VCaP (cell line): ENCODE measurements at regions not wholly inside any gene's neighbourhood (a gene's known extent, or its start where the extent isn't known, plus 50 kb on each side); places are given as distances from the start of the nearest gene placed in this dataset.
"Not testable (repeated sequence)": the region's sequence is repeated elsewhere in the genome, so short reads cannot be mapped to it uniquely, and the experiment has no call there.

ENCODE experiments used
- H3K27ac ChIP-seq: fragments of 450-650 bp; 2 replicates; pipeline ENCODE4 v1.5.1; 2017
- TF ChIP-seq, protein P1 (sequence below): fragments of 450-650 bp; conservative IDR thresholded peaks from 2 replicates; pipeline ENCODE4 v1.5.1; 2017; ENCODE audit warnings: mild to moderate bottlenecking, moderate library complexity

DNA sequence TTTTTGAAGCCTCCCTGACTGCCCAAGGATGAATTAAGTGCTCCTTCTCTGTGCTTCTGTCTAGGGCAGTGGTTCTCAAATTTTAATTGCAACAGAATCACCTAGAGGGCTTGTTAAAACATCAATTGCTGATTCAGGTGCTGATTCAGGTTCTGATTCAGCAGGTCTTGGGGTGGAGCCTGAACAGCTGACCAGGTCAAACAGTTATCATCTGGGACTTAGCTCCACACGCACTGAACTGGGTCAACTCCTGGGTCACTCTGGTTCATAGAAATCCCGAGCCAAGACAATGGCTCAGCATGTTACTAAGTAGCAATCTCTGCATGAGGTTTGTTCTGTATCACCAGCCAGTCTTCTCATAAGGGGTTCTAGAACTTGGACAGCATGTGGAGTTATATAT lies 192.3 kb downstream of the GJA1 start:
- no peak overlapping the region for H3K27ac ChIP-seq
- TF ChIP-seq, protein P1, sequence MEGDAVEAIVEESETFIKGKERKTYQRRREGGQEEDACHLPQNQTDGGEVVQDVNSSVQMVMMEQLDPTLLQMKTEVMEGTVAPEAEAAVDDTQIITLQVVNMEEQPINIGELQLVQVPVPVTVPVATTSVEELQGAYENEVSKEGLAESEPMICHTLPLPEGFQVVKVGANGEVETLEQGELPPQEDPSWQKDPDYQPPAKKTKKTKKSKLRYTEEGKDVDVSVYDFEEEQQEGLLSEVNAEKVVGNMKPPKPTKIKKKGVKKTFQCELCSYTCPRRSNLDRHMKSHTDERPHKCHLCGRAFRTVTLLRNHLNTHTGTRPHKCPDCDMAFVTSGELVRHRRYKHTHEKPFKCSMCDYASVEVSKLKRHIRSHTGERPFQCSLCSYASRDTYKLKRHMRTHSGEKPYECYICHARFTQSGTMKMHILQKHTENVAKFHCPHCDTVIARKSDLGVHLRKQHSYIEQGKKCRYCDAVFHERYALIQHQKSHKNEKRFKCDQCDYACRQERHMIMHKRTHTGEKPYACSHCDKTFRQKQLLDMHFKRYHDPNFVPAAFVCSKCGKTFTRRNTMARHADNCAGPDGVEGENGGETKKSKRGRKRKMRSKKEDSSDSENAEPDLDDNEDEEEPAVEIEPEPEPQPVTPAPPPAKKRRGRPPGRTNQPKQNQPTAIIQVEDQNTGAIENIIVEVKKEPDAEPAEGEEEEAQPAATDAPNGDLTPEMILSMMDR, result no peak

GRCh38 chr6:121630716-121631115 lies 195.3 kb downstream of the GJA1 start:
- TF ChIP-seq, protein P1, result no peak
- H3K27ac ChIP-seq, result no peak overlapping the region

GRCh38 chr6:121631752-121632151 lies 196.3 kb downstream of the GJA1 start:
- not testable (repeated sequence) for H3K27ac ChIP-seq

DNA sequence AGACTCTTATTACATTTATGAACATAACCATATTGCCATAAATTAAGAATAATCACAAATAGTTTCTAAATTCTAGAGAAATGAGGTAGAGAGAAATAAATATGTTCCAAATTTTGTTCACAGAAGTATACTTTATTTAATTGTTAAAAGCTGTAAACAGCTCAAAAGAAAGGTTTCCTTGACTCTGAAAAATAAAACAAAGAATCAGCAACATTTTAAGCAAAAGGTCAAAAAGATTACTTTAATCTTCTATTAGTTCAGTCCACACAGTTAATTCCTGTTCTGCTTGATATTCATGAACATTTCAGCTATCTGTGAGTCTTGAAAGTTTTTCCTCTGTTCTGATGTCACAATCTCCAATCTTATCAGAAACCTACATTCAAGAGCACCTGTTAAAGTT lies 197.9 kb downstream of the GJA1 start:
- TF ChIP-seq, protein P1, result no peak
- no peak overlapping the region for H3K27ac ChIP-seq

GRCh38 chr6:121634586-121634985 lies 199.1 kb downstream of the GJA1 start:
- not testable (repeated sequence) for H3K27ac ChIP-seq

- no peak overlapping the region for H3K27ac ChIP-seq
- TF ChIP-seq, protein P1, result no peak
Measured at GRCh38 chr6:121635355-121635754, 199.9 kb downstream of the GJA1 start.

GRCh38 chr6:121636217-121636616 lies 200.8 kb downstream of the GJA1 start:
- not testable (repeated sequence) for H3K27ac ChIP-seq

- H3K27ac ChIP-seq, result no peak overlapping the region
- TF ChIP-seq, protein P1, result no peak
Measured at GRCh38 chr6:121639021-121639420, 203.6 kb downstream of the GJA1 start.

DNA sequence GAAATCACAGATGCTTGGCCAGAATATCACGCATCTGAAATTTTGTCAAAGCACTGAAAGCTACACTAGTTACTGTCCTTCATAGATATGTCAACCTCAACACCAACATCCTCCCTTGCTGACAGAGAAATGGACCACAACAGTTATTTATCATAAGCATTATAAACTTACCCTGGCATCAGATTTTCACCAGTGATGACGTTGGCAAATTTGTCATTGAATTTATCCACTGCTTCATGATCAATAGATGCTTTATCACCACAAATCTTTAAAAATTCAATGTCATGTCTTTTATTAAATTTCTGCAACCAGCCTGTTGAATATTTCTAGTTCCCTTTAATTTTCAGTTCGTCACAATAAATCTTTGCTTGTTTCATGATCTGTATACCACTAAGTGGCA lies 205.7 kb downstream of the GJA1 start:
- TF ChIP-seq, protein P1, result no peak
- no peak overlapping the region for H3K27ac ChIP-seq
